ENCODE measurements at regions not wholly inside any gene's neighbourhood (a gene's known extent, or its start where the extent isn't known, plus 50 kb on each side); places are given as distances from the start of the nearest gene placed in this dataset.
"Not testable (repeated sequence)": the region's sequence is repeated elsewhere in the genome, so short reads cannot be mapped to it uniquely, and the experiment has no call there.

DNA sequence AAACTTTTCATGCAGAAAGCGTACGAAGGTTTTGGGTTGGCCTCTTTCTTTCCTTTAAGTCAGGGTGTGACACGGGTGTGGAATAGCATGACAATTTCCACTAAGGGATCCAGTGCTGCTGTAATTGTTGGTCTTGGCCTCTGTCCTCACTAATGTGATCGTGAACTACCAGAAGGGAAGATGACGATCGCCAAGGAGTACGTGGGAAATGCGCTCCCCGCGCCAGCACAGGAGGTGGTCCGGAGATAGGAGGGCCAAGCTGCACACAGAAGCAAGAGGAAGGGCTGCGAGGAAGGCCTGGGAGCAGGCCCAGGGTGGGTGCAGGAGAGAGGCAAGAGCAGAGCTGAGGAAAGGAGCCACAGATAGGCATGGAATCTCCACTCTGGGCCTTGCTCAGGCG is 79.7 kb upstream of the PODXL start:
- H3K36me3 ChIP-seq: no peaks in the 10 kb centered on the region
- TF ChIP-seq CTCF (IDR thresholded peaks at IDR 0.05): no peak
- H3K27ac ChIP-seq: peak overlapping the region in 8 of 10 donors; percentile 15 to 79 (median 57)
- H3K9me3 ChIP-seq: no peaks in the 10 kb centered on the region
- peak; percentile 71 to 91 (median 86) for ATAC-seq
- intact Hi-C loops (cut with DNase I): no loop called here
- peak; percentile 52 to 83 for DNase-seq
- peaks cover 5 to 49% (median 22%) of the 10 kb centered on the region in 9 donors for H3K4me1 ChIP-seq
- 51 to 68% methylated on average over 13 of the region's 13 CpGs for WGBS, 2 donors
- H3K4me3 ChIP-seq: no peak overlapping the region
- no peaks in the 10 kb centered on the region for H3K27me3 ChIP-seq

DNA sequence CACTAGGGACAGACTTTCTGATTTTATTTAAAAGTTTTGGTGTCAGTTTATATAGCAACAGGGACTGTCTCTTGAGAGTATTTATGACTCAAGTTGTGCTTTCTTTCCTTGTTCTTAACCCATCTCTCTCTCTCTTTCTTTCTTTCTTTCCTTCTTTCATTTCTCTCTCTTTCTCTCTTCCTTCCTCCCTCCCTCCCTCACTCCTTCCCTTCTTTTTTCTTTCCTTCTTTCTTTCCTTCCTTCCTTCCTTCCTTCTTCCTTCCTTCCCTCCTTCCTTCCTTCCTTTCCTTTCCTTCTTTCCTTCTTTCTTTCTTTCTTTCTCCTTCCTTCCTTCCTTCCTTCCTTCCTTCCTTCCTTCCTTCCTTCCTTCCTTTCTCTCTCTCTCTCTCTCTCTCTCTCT is 77.8 kb upstream of the PODXL start:
- H3K27me3 ChIP-seq; ATAC-seq; H3K4me3 ChIP-seq; intact Hi-C loops (cut with DNase I); DNase-seq; H3K9me3 ChIP-seq; H3K36me3 ChIP-seq: not testable (repeated sequence)
- H3K4me1 ChIP-seq: peaks cover 18 to 68% (median 34%) of the 10 kb centered on the region in 9 donors
- H3K27ac ChIP-seq: peak overlapping the region in 7 of 10 donors; percentile 35 to 79 (median 73)

DNA sequence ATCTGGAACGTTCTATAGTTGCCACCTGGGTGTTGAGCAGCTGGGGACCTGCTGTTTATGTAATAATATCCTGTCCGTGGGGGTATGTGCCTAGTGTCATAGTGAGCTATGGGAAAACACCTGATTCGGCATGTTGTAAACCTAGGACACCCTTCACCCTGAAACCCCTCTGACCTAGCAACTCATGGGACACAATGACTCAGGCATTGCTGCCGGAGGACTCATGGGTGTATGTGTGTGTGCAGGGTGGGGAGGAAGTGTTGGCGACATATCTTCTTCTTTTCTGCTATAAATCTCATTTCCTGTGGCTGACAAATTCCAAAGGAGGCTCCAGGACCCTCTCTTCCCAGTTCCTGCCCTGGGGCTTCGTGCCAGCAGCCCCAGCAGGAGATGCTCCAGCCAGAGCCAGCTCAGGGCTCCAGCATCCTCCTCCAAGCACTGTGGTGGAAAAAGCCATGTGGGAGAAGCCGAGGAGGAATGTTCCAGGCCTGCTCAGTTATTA is 77.0 kb upstream of the PODXL start:
- 51 to 62% methylated on average over 7 of the region's 7 CpGs for WGBS, 2 donors
- no peak for DNase-seq
- Histone ChIP-seq H3K4me3 (no peak overlapping the region), H3K27ac (peak overlapping the region in 7 of 10 donors; percentile 35 to 79 (median 73)), H3K4me1 (peaks cover 18 to 76% (median 42%) of the 10 kb centered on the region in 9 donors), H3K27me3 (no peaks in the 10 kb centered on the region), H3K9me3 (no peaks in the 10 kb centered on the region), H3K36me3 (no peaks in the 10 kb centered on the region)
- ATAC-seq: peak in 6 of 8 donors; percentile 13 to 56 (median 29)
- no peak for TF ChIP-seq CTCF (IDR thresholded peaks at IDR 0.05)
- intact Hi-C loops (cut with DNase I): no loop called here

- Histone ChIP-seq H3K9me3 (no peaks in the 10 kb centered on the region), H3K4me1 (peaks cover 16 to 79% (median 49%) of the 10 kb centered on the region in 9 donors), H3K36me3 (no peaks in the 10 kb centered on the region), H3K27ac (peak overlapping the region in 7 of 10 donors; percentile 58 to 81 (median 66)), H3K4me3 (no peak overlapping the region), H3K27me3 (no peaks in the 10 kb centered on the region)
- ATAC-seq (no peak), DNase-seq (no peak)
- no peak for TF ChIP-seq CTCF (IDR thresholded peaks at IDR 0.05)
- intact Hi-C loops (cut with DNase I): no loop called here
- 71 to 78% methylated on average over 4 of the region's 4 CpGs for WGBS, 2 donors
These were observed 74.0 kb upstream of the PODXL start for GRCh38 chr7:131630427-131630826.

- peak overlapping the region in 8 of 10 donors; percentile 58 to 81 (median 70) for H3K27ac ChIP-seq
- 52 to 64% methylated on average over 13 of the region's 13 CpGs for WGBS, 2 donors
- peak overlapping the region in 1 of 10 donors; percentile 13 for H3K4me3 ChIP-seq
- no peaks in the 10 kb centered on the region for H3K27me3 ChIP-seq
- intact Hi-C loops (cut with DNase I): loop anchor here in 3 of 10 donors (5.0 to 10.0 kb wide), 3 partner anchors 72 to 115 kb away; partner anchors contain the start of gene PODXL (in 1 of the 3)
- ATAC-seq: peak; percentile 23 to 77 (median 64)
- TF ChIP-seq CTCF (IDR thresholded peaks at IDR 0.05): no peak
- no peaks in the 10 kb centered on the region for H3K9me3 ChIP-seq
- peaks cover 17 to 81% (median 58%) of the 10 kb centered on the region in 9 donors for H3K4me1 ChIP-seq
- no peaks in the 10 kb centered on the region for H3K36me3 ChIP-seq
- peak in 1 of 2 donors; percentile 74 for DNase-seq
These were observed 72.9 kb upstream of the PODXL start for GRCh38 chr7:131629217-131629882.
